NCI-H774 (cell line): ENCODE measurements at regions not wholly inside any gene's neighbourhood (a gene's known extent, or its start where the extent isn't known, plus 50 kb on each side); places are given as distances from the start of the nearest gene placed in this dataset.

Source experiments
- DNase-seq: peaks from one replicate; lab custom pipeline; 2025; lab: John Stamatoyannopoulos, UW

GRCh38 chr7:91519241-91520158 lies 255.3 kb downstream of the FZD1 start:
- no peak for DNase-seq

GRCh38 chr7:91520645-91521044 lies 256.4 kb downstream of the FZD1 start:
- no peak for DNase-seq

DNA sequence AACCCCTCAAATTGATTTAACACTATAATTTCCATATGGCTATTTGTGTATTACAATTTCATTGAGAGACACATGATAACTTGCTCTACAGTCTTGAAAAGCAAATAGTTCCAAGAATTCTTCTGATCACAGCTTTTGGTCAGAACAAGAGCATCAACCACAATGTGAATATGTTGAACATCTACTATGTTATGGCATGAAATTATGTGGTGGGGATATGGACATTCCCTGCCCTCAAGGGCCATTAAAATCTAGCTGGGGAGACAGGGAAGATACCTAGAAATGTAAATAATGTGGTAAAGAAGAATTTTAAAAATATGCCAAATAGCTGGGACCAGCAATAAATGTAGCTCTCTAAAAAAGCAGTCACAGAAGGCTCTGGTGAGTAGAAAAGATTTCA lies 262.2 kb downstream of the FZD1 start:
- no peak for DNase-seq

- DNase-seq, result no peak
Measured at GRCh38 chr7:91527460-91527859, 263.2 kb downstream of the FZD1 start.

DNA sequence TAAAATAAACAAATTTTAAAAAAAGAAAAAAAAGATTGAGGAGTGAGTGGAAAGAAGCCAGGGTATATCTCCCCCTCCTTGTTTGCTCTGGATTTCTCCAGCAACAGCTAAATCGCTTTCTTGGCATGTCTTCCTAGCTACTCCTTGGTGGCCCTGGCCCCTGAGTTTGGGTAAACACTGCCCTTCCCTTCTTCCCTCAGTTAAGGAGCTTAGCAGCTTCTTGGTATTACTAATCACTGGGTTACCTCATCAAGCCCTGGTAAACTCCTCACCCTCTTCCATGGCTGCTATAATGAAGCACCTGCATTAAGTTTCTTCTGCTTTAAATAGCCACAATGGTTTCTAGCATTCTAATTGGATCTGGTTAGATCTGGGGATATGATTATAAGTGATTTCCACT lies 269.8 kb downstream of the FZD1 start:
- DNase-seq, result no peak

DNA sequence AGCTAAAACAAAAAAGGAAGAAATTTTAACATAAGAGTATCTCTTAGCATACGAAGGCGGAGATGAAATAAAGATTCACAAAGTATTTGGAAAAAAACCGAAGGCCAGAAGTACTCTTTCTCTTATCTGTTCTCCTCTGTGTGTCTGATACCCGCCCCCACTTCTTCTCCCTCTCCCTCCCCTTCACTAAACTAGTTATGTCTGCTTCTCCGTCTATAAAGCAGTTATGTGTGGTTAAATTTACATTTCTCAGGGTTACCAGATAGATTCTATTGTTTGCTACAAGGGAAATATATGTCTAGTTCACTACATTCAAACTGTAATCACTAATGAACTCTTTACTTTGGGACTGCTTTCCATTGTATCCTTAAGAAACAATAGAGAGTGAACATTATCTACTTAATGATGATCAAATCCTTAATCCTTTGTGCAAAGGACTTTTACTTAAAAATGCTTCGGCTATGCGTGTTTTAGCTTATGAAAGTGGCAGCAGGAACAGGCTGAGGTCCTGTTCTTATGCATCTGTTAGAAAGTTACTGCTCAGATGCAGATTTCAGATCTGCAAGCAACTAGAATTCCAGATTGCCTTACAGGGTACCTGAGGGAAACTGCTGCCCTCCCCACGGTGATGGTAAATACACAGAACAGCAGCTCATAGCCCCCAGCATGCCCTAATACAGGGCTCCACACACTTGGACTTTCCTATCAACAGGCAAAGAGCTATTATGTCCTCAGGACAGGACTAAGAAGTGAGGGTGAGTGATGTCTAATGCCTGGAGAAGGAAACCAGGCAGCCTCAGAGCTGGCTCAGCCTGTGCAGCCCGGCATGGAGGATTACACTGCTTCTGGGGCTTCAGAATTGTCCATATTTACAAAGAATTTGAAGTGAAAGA lies 273.3 kb downstream of the FZD1 start:
- no peak for DNase-seq

DNA sequence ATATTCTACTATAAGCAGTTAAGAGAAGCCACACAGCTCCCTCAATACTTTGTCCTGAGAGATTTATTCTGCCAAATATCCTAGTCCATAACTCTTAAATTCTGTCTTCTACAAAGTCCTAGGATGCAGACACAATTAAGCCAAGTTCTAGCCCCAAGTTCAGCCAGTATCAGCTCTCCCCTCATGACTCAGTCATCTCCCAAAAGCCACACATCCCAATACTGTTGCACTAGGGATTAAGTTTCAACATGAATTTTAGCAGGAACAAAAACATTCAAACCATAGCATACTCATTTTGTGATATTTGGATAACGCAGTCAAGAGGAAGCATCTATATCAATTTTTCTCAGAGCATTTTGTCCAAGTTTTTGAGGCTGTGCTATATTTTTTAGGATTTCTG lies 277.4 kb downstream of the FZD1 start:
- DNase-seq, result no peak

DNA sequence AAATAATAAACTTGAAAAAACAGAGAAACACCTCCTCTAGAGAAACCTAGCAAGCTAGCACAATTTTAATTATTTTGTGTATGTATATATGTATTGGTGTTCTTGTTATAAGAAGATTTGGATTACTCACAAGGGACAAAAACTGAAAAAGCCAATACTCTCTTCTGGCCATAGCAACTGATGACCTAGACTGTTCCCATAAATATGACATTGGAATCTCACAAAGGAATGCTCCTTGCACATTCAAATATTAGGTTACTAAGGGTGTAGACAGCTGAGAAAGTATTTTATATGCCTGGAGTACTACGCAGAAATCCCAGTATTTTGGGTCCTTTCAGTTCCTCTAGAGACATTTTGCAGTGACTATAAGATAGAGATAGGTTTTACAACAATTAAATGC lies 279.4 kb downstream of the FZD1 start:
- DNase-seq, result no peak

- DNase-seq, result no peak
Measured at GRCh38 chr7:91549878-91550277, 285.6 kb downstream of the FZD1 start.

DNA sequence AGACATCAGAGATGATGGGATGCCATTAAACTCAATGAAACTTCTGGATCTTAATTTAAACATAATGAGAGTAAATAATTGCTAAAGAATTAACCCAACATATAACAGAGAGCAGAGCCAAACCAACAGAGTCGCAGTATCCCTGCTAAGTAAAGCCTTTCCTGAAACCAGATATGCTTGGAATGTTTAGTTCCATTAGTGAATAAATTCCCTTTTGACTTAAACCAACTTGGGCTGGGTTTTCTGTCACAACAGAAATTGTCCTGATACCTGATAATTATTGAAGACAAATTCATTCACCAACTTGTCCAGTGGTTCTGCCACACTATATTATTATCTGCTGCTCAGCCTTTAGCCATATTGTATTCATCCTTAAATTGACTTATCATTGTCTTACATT lies 286.7 kb downstream of the FZD1 start:
- DNase-seq, result no peak

GRCh38 chr7:91551377-91552175 lies 287.3 kb downstream of the FZD1 start:
- no peak for DNase-seq

- DNase-seq, result no peak
Measured at GRCh38 chr7:91553410-91553895, 289.2 kb downstream of the FZD1 start.

GRCh38 chr7:91554883-91555282 lies 290.6 kb downstream of the FZD1 start:
- no peak for DNase-seq

GRCh38 chr7:91556239-91556638 lies 292.0 kb downstream of the FZD1 start:
- DNase-seq, result no peak

DNA sequence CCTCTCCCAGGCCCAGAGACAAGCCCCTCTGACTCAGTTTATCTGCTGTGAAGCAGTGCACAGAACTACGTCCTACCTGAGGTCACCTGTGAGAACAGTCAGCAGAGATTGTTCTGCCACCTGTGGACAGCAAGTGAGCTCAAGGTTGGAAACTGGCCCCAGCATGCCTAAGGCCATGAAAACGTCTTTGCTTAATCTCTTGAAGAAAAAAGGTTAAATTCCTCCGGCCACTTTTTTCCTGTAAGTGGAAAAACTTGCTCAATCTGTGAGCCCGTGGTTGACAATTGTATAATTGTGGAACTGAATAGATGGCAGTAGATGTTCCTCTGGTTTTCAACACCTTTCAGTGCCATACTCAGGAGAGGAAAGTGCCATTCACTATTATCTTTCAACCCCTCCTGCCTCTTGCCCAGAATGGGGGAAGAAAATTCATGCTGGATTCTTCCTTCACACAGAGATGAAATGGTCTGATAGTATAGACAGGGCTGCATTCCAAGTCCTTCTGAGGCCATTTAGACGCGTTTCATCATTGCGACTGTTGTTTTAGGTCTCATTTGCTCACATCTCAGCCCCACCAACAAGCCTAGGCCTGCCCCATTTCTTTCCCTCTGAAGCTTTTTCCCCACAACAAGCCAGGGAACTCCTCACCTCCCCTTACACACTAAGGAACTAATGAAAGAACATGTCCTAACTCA lies 292.9 kb downstream of the FZD1 start:
- no peak for DNase-seq

DNA sequence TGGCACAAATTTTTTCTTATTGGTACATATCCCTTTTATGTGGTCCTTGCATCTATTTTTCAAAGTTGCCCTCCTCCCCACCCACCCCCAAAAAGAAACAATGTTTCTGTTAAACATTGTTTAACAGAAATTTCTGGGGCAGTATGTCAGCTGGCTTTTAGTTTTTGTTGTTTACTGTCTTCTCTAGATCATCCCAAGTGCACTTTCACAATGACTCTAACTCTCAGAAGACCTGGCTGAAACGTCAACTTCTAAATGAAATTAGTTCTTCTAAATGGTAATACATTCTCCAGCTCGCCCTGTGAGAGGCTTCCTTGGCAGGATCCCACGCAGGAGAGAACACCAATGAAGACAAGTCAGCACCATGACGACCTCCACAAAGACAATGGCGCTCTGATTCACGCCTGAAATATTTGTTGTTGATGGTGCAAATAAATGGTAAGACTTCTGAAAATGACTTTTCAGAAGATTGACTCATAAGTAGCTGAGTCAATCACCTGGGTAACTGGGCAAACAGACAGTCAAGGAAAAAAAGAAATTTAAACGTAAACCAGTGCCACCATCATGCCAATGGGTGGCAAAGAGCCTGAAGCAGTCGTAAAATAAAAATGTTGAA lies 293.7 kb downstream of the FZD1 start:
- DNase-seq, result no peak

GRCh38 chr7:91559947-91560346 lies 295.7 kb downstream of the FZD1 start:
- no peak for DNase-seq

DNA sequence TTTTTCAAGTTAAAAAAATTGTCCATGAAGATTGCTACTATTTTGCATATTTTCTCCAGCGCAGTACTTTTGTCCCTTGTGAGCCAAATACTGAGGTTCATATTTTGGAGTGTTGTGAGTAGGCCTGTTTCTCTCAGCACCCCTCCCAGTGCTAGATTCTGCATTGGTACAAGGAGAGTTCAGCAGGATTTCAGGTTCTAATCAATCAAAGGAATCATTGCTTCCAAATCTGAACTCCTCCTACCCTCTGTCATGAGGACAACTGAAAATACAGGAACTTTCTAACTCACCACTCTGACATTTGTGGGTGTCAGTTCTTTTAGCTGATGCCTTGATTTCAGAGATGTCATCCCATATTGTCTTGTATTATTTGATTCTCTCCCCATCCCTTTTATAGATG lies 299.9 kb downstream of the FZD1 start:
- DNase-seq, result no peak

DNA sequence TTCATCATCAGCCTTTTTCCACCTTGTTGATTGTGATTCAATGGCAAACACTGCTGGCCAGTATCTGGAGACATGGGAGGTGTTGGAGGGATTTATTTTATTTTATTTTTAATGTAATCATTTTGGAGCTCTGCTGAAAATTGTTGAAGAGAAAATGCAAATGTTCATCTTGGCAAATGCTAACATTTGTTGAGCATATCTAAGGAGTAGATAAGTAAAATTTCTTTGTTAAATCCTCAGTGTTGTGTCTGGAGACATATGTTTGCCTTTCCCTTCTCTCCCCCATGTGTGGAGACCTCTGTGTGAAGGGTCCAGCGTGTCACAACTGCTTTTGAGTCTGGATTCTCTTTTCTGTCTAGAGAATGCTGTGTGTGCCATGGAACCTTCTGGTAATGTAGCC lies 300.3 kb downstream of the FZD1 start:
- no peak for DNase-seq

- DNase-seq, result peak; percentile 45
Measured at GRCh38 chr7:91565499-91566401, 301.5 kb downstream of the FZD1 start.
